Choroid plexus epithelial cell (primary cell): ENCODE measurements at regions not wholly inside any gene's neighbourhood (a gene's known extent, or its start where the extent isn't known, plus 50 kb on each side); places are given as distances from the start of the nearest gene placed in this dataset.

Experiments used
- DNase-seq: peaks from one replicate; pipeline ENCODE4 v3.0.0-alpha.2; 2010; ENCODE audit warnings: low read depth
- H3K4me3 ChIP-seq: 2 replicates; pipeline ENCODE4 v1.5.1; 2011; ENCODE audit warnings: low read depth, mild to moderate bottlenecking, control low read depth, low read length, moderate library complexity
- CTCF ChIP-seq: conservative IDR thresholded peaks from 2 replicates; pipeline ENCODE4 v1.5.1; 2011; ENCODE audit warnings: low read depth, mild to moderate bottlenecking, control low read depth, inconsistent platforms, low read length, moderate library complexity

GRCh38 chr5:71891406-71891805 lies 172.3 kb downstream of the CARTPT start:
- no peak overlapping the region for H3K4me3 ChIP-seq
- TF ChIP-seq CTCF, result no peak
- DNase-seq, result no peak

- H3K4me3 ChIP-seq, result no peak overlapping the region
- DNase-seq, result peak; percentile 56
- TF ChIP-seq CTCF, result no peak
These were observed 172.8 kb downstream of the CARTPT start for GRCh38 chr5:71891856-71892255.

- no peak for DNase-seq
- H3K4me3 ChIP-seq, result no peak overlapping the region
- no peak for TF ChIP-seq CTCF
These were observed 173.7 kb downstream of the CARTPT start for GRCh38 chr5:71892641-71893365.

GRCh38 chr5:71893451-71893850 lies 174.4 kb downstream of the CARTPT start:
- DNase-seq, result no peak
- TF ChIP-seq CTCF, result no peak
- no peak overlapping the region for H3K4me3 ChIP-seq

GRCh38 chr5:71894091-71894490 lies 175.0 kb downstream of the CARTPT start:
- TF ChIP-seq CTCF, result no peak
- no peak for DNase-seq
- H3K4me3 ChIP-seq, result no peak overlapping the region

GRCh38 chr5:71895546-71895945 lies 176.5 kb downstream of the CARTPT start:
- no peak for DNase-seq
- TF ChIP-seq CTCF, result no peak
- no peak overlapping the region for H3K4me3 ChIP-seq

GRCh38 chr5:71899865-71900342 lies 180.8 kb downstream of the CARTPT start:
- no peak for DNase-seq
- no peak overlapping the region for H3K4me3 ChIP-seq
- TF ChIP-seq CTCF, result no peak
